Right ventricle myocardium inferior (tissue), 1 donor: ENCODE measurements at regions not wholly inside any gene's neighbourhood (a gene's known extent, or its start where the extent isn't known, plus 50 kb on each side); places are given as distances from the start of the nearest gene placed in this dataset.

Source experiments
- ATAC-seq: fragments of 200-7000 bp; cut with Tn5 transposase; one replicate; pipeline ENCODE4 v1.9.1; 2020; ENCODE audit warnings: mild to moderate bottlenecking, moderate library complexity
- DNase-seq: peaks from one replicate; pipeline ENCODE4 v3.0.0; 2021; ENCODE audit errors: missing footprints
- intact Hi-C: fragments of 100-400 bp; cut with DNase I; formaldehyde crosslinking; loops from one replicate; pipeline ENCODE4 v1.11.0; 2022
- donor health status: DM: no; HTN: yes; CAD: no; lungs with severe emphysema.

- no peak for DNase-seq
- intact Hi-C loops: no loop called here
- ATAC-seq: no peak
Measured at GRCh38 chr12:14135996-14136395, 154.6 kb upstream of the GRIN2B start.

GRCh38 chr12:14138495-14138894, 157.1 kb upstream of the GRIN2B start:
- intact Hi-C loops: no loop called here
- no peak for DNase-seq
- no peak for ATAC-seq

GRCh38 chr12:14148489-14149270, 167.3 kb upstream of the GRIN2B start:
- intact Hi-C loops: no loop called here

GRCh38 chr12:14153803-14154202, 172.4 kb upstream of the GRIN2B start:
- DNase-seq (no peak), ATAC-seq (no peak)
- intact Hi-C loops: no loop called here

More at GRCh38 chr12:14148489-14149270, 167.3 kb upstream of the GRIN2B start:
- ATAC-seq: no peak
- DNase-seq: no peak

- no peak for ATAC-seq
- intact Hi-C loops: no loop called here
- DNase-seq: no peak
Measured at GRCh38 chr12:14156606-14157005, 175.2 kb upstream of the GRIN2B start.

GRCh38 chr12:14157088-14157747, 175.8 kb upstream of the GRIN2B start:
- DNase-seq (no peak), ATAC-seq (no peak)
- intact Hi-C loops: no loop called here

- intact Hi-C loops: loop anchor here (10.0 kb wide), 1 partner anchor 429 kb away; no protein-coding TSS in a partner anchor
- DNase-seq (no peak), ATAC-seq (no peak)
Measured at GRCh38 chr12:14164266-14164665, 182.9 kb upstream of the GRIN2B start.

- DNase-seq: no peak
- intact Hi-C loops: loop anchor here (5.0 to 10.0 kb wide), 2 partner anchors 305 to 432 kb away; no protein-coding TSS in a partner anchor
- ATAC-seq: no peak
Measured at GRCh38 chr12:14167005-14167628, 185.7 kb upstream of the GRIN2B start.

GRCh38 chr12:14169281-14169680, 187.9 kb upstream of the GRIN2B start:
- ATAC-seq (no peak), DNase-seq (no peak)

GRCh38 chr12:14171106-14171505, 189.7 kb upstream of the GRIN2B start:
- DNase-seq: no peak
- intact Hi-C loops: no loop called here
- ATAC-seq: no peak

More at GRCh38 chr12:14169281-14169680, 187.9 kb upstream of the GRIN2B start:
- intact Hi-C loops: loop anchor here (5.0 to 10.0 kb wide), 2 partner anchors 307 to 434 kb away; no protein-coding TSS in a partner anchor

- intact Hi-C loops: no loop called here
- DNase-seq (no peak), ATAC-seq (no peak)
Measured at GRCh38 chr12:14175206-14175605, 190.3 kb upstream of the ATF7IP start.

GRCh38 chr12:14185427-14186192, 179.9 kb upstream of the ATF7IP start:
- DNase-seq (no peak), ATAC-seq (no peak)
- intact Hi-C loops: no loop called here

- ATAC-seq (no peak), DNase-seq (no peak)
- intact Hi-C loops: no loop called here
Measured at GRCh38 chr12:14186193-14186502, 179.3 kb upstream of the ATF7IP start.

GRCh38 chr12:14187002-14187401, 178.5 kb upstream of the ATF7IP start:
- ATAC-seq (no peak), DNase-seq (no peak)
- intact Hi-C loops: no loop called here

GRCh38 chr12:14187966-14188365, 177.5 kb upstream of the ATF7IP start:
- ATAC-seq (no peak), DNase-seq (no peak)

GRCh38 chr12:14188744-14189143, 176.7 kb upstream of the ATF7IP start:
- intact Hi-C loops: no loop called here
- DNase-seq: no peak
- ATAC-seq: no peak

More at GRCh38 chr12:14187966-14188365, 177.5 kb upstream of the ATF7IP start:
- intact Hi-C loops: no loop called here

GRCh38 chr12:14190694-14191093, 174.8 kb upstream of the ATF7IP start:
- ATAC-seq (no peak), DNase-seq (no peak)
- intact Hi-C loops: no loop called here

GRCh38 chr12:14191612-14192011, 173.9 kb upstream of the ATF7IP start:
- ATAC-seq (no peak), DNase-seq (no peak)
- intact Hi-C loops: no loop called here

GRCh38 chr12:14193639-14194038, 171.8 kb upstream of the ATF7IP start:
- DNase-seq (no peak), ATAC-seq (no peak)
- intact Hi-C loops: no loop called here
